ENCODE measurements at regions not wholly inside any gene's neighbourhood (a gene's known extent, or its start where the extent isn't known, plus 50 kb on each side); places are given as distances from the start of the nearest gene placed in this dataset.

DNA sequence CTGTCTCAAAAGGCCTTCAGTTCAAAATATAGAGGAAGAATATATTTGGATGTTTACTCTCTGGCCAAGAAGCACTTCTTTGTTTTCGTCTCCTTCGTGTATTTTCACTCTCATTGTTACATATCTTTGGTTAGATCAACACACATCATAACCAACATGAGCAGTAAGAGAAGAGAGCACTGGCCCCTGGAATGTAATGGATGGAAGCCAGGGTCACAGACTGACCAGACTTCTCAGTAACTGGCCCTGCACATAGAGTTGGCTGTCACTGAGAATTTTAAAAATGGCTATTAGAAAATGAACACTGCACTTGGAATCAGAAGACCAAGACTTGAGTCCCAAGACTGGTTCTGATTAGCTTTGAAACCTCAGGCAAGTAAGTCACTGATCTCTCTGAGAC, 215.9 kb upstream of the RRP15 start:
- no peaks in the 10 kb centered on the region for H3K36me3 ChIP-seq (ENCODE audit: insufficient read depth, low read length)
- H3K27ac ChIP-seq, result no peak overlapping the region
- no peaks in the 10 kb centered on the region for H3K9me3 ChIP-seq (ENCODE audit: low read depth, low read length)
- no peak overlapping the region for H3K9ac ChIP-seq (ENCODE audit: insufficient read length)
- TF ChIP-seq POLR2AphosphoS5 (IDR thresholded peaks at IDR 0.05; ENCODE audit: borderline replicate concordance, low read depth, low read length) (no peak), FOXP2 (optimal IDR thresholded peaks at IDR 0.05; ENCODE audit: control extremely low read depth, extremely low read length, insufficient read depth) (no peak), EZH2 (IDR thresholded peaks at IDR 0.05) (no peak)
- no peak overlapping the region for H3K4me3 ChIP-seq
- no peak for DNase-seq (ENCODE audit: low read depth, low spot score)

DNA sequence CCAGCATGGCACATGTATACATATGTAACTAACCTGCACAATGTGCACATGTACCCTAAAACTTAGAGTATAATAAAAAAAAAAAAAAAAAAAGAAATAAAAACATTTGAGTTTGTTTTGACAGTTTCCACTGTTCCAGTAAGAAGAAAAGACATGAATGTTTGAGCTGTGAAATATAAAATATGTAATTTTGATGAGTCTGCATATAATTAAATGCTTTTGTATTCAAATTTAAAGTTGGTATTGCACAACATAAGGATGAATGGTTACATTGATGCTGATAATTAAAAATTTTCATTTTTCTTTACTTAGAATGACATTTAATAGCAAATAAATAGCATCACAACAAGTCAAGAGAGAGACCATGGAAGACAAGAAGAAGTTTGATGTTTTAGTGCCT, 212.0 kb upstream of the RRP15 start:
- no peak for DNase-seq (ENCODE audit: low read depth, low spot score)
- TF ChIP-seq POLR2AphosphoS5 (IDR thresholded peaks at IDR 0.05; ENCODE audit: borderline replicate concordance, low read depth, low read length) (no peak), FOXP2 (optimal IDR thresholded peaks at IDR 0.05; ENCODE audit: control extremely low read depth, extremely low read length, insufficient read depth) (no peak), EZH2 (IDR thresholded peaks at IDR 0.05) (no peak)
- Histone ChIP-seq H3K36me3 (ENCODE audit: insufficient read depth, low read length) (no peaks in the 10 kb centered on the region), H3K4me3 (no peak overlapping the region), H3K9ac (ENCODE audit: insufficient read length) (no peak overlapping the region), H3K27ac (no peak overlapping the region), H3K9me3 (ENCODE audit: low read depth, low read length) (no peaks in the 10 kb centered on the region)

DNA sequence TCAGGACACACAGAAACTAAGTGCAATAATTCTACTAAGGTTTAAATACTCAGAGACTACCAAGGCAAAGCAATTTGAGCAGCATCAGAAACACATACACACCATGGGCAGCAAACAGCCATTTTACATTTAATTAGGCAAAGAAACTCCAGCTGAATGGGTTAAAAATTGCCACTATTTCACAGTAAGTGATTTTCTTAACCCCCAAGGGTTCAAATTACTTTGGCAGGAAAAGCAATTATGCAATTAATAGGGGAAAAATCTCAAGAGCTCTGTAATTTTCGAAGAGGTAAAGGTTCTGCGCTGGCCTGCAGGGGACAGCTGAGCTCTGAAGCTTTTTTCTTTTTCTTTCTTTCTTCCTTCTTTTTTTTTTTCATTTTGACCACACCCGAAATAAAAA, 206.2 kb upstream of the RRP15 start:
- Histone ChIP-seq H3K9ac (ENCODE audit: insufficient read length) (no peak overlapping the region), H3K36me3 (ENCODE audit: insufficient read depth, low read length) (no peaks in the 10 kb centered on the region), H3K27ac (no peak overlapping the region), H3K4me3 (no peak overlapping the region), H3K9me3 (ENCODE audit: low read depth, low read length) (no peaks in the 10 kb centered on the region)
- TF ChIP-seq EZH2 (IDR thresholded peaks at IDR 0.05), result no peak
- no peak for TF ChIP-seq POLR2AphosphoS5 (IDR thresholded peaks at IDR 0.05; ENCODE audit: borderline replicate concordance, low read depth, low read length)
- TF ChIP-seq FOXP2 (optimal IDR thresholded peaks at IDR 0.05; ENCODE audit: control extremely low read depth, extremely low read length, insufficient read depth), result no peak
- DNase-seq (ENCODE audit: low read depth, low spot score), result no peak

DNA sequence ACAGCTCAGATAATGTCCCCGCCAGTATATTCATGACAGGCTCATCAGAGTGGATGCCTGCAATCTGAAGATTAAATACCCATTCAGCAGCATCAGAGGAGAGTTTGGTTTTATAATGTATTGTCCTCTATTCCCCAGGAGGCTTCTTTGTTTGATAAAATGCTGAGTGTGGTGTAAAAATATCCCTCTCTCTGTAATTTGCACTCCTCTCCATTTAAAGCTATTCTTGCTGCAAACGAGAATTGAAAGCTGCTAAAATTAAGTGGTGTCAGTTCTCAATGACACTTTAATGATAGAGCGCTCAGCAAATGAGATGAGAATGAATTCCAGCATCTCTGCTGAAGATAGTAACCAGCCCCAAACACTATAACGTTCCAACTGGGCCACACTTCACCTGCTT, 205.7 kb upstream of the RRP15 start:
- Histone ChIP-seq H3K27ac (no peak overlapping the region), H3K9ac (ENCODE audit: insufficient read length) (no peak overlapping the region), H3K4me3 (no peak overlapping the region), H3K36me3 (ENCODE audit: insufficient read depth, low read length) (no peaks in the 10 kb centered on the region), H3K9me3 (ENCODE audit: low read depth, low read length) (no peaks in the 10 kb centered on the region)
- DNase-seq (ENCODE audit: low read depth, low spot score), result no peak
- no peak for TF ChIP-seq POLR2AphosphoS5 (IDR thresholded peaks at IDR 0.05; ENCODE audit: borderline replicate concordance, low read depth, low read length)
- TF ChIP-seq FOXP2 (optimal IDR thresholded peaks at IDR 0.05; ENCODE audit: control extremely low read depth, extremely low read length, insufficient read depth), result no peak

DNA sequence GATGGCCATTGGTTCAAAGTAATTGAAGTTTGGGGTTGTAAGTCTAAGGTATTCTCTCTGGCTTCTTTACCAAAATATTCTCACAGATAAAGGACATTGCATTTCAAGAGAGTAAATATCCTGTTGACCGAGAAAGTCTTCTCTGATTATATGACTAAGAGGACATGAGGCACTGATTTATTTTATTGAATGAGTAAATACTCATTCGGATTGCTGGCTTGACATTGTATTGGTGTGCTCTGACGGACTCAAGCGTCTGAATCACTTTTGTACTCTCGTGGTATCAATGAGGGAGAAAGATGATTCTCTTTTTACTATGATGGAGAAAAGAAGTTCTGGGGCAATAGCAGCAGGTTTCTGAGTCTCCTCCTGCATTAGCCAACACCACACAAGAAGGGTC, 205.3 kb upstream of the RRP15 start:
- H3K27ac ChIP-seq, result no peak overlapping the region
- no peak overlapping the region for H3K4me3 ChIP-seq
- TF ChIP-seq FOXP2 (optimal IDR thresholded peaks at IDR 0.05; ENCODE audit: control extremely low read depth, extremely low read length, insufficient read depth) (no peak), EZH2 (IDR thresholded peaks at IDR 0.05) (no peak), POLR2AphosphoS5 (IDR thresholded peaks at IDR 0.05; ENCODE audit: borderline replicate concordance, low read depth, low read length) (no peak)
- no peak overlapping the region for H3K9ac ChIP-seq (ENCODE audit: insufficient read length)
- no peak for DNase-seq (ENCODE audit: low read depth, low spot score)
- H3K36me3 ChIP-seq (ENCODE audit: insufficient read depth, low read length), result no peaks in the 10 kb centered on the region
- H3K9me3 ChIP-seq (ENCODE audit: low read depth, low read length), result no peaks in the 10 kb centered on the region

DNA sequence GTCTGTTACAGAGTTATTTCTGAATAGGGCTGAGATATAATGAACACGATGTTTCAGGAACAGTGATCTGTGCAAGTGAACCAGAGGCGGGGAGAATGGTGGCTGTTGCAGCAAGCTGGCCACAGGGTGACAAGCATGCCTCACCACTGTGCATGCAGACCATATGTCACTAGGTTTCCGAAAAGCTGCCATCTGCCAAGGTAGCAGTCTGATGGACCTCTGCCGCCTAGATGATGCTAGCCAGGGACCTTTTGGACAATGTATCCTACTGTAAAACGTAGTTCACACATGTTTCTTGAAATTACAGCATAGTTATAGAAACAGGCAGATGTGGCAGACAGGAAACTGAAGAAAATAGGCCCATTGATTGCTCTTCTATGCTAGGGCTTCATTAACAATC, 204.2 kb upstream of the RRP15 start:
- TF ChIP-seq EZH2 (IDR thresholded peaks at IDR 0.05) (no peak), FOXP2 (optimal IDR thresholded peaks at IDR 0.05; ENCODE audit: control extremely low read depth, extremely low read length, insufficient read depth) (no peak), POLR2AphosphoS5 (IDR thresholded peaks at IDR 0.05; ENCODE audit: borderline replicate concordance, low read depth, low read length) (no peak)
- Histone ChIP-seq H3K9ac (ENCODE audit: insufficient read length) (no peak overlapping the region), H3K27ac (no peak overlapping the region), H3K4me3 (no peak overlapping the region), H3K9me3 (ENCODE audit: low read depth, low read length) (no peaks in the 10 kb centered on the region), H3K36me3 (ENCODE audit: insufficient read depth, low read length) (no peaks in the 10 kb centered on the region)
- no peak for DNase-seq (ENCODE audit: low read depth, low spot score)

DNA sequence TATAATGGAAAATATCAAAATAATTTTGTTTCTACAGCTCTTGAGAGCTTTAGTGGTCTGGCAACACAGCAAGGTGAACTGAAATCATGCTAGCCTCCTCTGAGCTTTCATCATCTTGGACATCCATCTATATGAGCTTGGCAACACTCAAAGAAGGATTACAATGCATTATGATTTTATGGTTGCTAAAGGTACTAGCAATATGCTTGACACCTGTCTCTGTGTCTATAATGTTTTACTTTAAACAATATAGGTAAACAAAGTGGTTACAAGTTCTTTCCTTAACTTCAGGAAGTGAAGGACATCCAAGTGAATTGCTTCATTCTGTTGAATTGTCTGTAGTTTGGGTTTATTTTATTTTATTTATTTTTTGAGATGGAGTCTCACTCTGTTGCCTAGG, 203.7 kb upstream of the RRP15 start:
- Histone ChIP-seq H3K27ac (no peak overlapping the region), H3K4me3 (no peak overlapping the region), H3K9me3 (ENCODE audit: low read depth, low read length) (no peaks in the 10 kb centered on the region), H3K9ac (ENCODE audit: insufficient read length) (no peak overlapping the region), H3K36me3 (ENCODE audit: insufficient read depth, low read length) (no peaks in the 10 kb centered on the region)
- DNase-seq (ENCODE audit: low read depth, low spot score), result no peak
- TF ChIP-seq FOXP2 (optimal IDR thresholded peaks at IDR 0.05; ENCODE audit: control extremely low read depth, extremely low read length, insufficient read depth) (no peak), EZH2 (IDR thresholded peaks at IDR 0.05) (no peak), POLR2AphosphoS5 (IDR thresholded peaks at IDR 0.05; ENCODE audit: borderline replicate concordance, low read depth, low read length) (no peak)

DNA sequence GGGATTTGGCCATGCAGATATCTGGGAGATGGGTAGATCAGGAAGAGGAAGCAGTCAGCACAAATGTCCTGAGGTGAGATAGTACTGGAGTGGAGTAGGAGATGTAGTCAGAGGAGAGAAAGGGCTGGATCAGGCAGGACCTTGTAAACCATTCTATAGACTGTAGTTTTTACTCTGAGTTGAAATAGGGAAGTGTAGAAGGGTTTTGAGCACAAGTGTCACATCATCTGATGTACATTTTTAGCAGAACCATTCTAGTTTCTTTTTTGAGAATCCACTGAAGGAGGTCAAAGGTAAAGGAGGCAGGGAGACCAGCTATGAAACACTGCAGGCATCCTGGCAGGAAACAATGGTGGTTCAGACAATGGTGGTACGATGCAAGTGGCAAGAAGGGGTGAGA, 194.6 kb upstream of the RRP15 start:
- no peak overlapping the region for H3K27ac ChIP-seq
- TF ChIP-seq FOXP2 (optimal IDR thresholded peaks at IDR 0.05; ENCODE audit: control extremely low read depth, extremely low read length, insufficient read depth), result no peak
- H3K4me3 ChIP-seq, result no peak overlapping the region
- no peaks in the 10 kb centered on the region for H3K36me3 ChIP-seq (ENCODE audit: insufficient read depth, low read length)
- no peak for DNase-seq (ENCODE audit: low read depth, low spot score)
- no peak overlapping the region for H3K9ac ChIP-seq (ENCODE audit: insufficient read length)
- H3K9me3 ChIP-seq (ENCODE audit: low read depth, low read length), result no peaks in the 10 kb centered on the region

DNA sequence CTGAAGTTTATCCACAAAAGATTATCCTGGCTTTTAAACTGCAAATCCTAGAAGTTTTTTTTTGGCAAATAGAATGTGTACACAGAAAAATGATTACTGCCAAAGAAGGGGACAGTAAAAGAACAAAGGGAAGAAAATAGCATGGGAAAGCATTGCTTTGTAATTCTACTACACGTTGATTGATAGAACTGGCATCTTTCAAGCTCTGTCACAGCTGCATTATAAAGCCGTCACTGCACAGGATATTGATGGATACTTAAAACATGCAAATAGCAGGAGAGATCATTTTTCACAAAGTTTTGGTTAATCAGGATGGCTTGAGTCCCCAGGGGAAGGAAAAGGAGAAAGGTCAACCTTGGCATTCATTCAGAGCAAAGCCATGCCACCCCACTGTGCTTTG, 183.7 kb upstream of the RRP15 start:
- Histone ChIP-seq H3K36me3 (ENCODE audit: insufficient read depth, low read length) (no peaks in the 10 kb centered on the region), H3K9ac (ENCODE audit: insufficient read length) (no peak overlapping the region), H3K9me3 (ENCODE audit: low read depth, low read length) (no peaks in the 10 kb centered on the region), H3K4me3 (no peak overlapping the region), H3K27ac (no peak overlapping the region)
- no peak for DNase-seq (ENCODE audit: low read depth, low spot score)
- TF ChIP-seq FOXP2 (optimal IDR thresholded peaks at IDR 0.05; ENCODE audit: control extremely low read depth, extremely low read length, insufficient read depth) (no peak), EZH2 (IDR thresholded peaks at IDR 0.05) (no peak)

Data from SK-N-MC (cell line).